WTC11 (cell line): ENCODE measurements at regions not wholly inside any gene's neighbourhood (a gene's known extent, or its start where the extent isn't known, plus 50 kb on each side); places are given as distances from the start of the nearest gene placed in this dataset.

Experiments used
- ATAC-seq: fragments of 200-7000 bp; cut with Tn5 transposase; 2 replicates; pipeline ENCODE4 v1.10.0; 2021; ENCODE audit warnings: mild to moderate bottlenecking, moderate library complexity
- CTCF ChIA-PET: fragments of 300-600 bp; sonication (Branson Sonifier 250); formaldehyde crosslinking; loops from one replicate; lab custom pipeline; 2021; ENCODE audit warnings: antibody characterized with exemption; lab: Charles Lee
- POLR2A ChIA-PET: fragments of 350-600 bp; sonication (Branson Sonifier 250); formaldehyde crosslinking; loops from one replicate; lab custom pipeline; 2021; ENCODE audit warnings: antibody characterized with exemption; lab: Charles Lee
- DNase-seq: peaks from one replicate; pipeline ENCODE4 v3.0.0; 2021; ENCODE audit warnings: low spot score
- H3K27ac Mint-ChIP-seq: 2 replicates; pipeline ENCODE4 v1.8.0; 2021; ENCODE audit warnings: mixed read lengths
- H3K27me3 Mint-ChIP-seq: 2 replicates; pipeline ENCODE4 v1.8.0; 2021; ENCODE audit warnings: low read depth, mild to moderate bottlenecking, moderate library complexity, mixed read lengths
- H3K36me3 Mint-ChIP-seq: 2 replicates; pipeline ENCODE4 v1.8.0; 2021; ENCODE audit warnings: mixed read lengths
- H3K4me1 Mint-ChIP-seq: 2 replicates; pipeline ENCODE4 v1.8.0; 2022; ENCODE audit warnings: mixed read lengths
- H3K4me3 Mint-ChIP-seq: 2 replicates; pipeline ENCODE4 v1.8.0; 2021; ENCODE audit warnings: mild to moderate bottlenecking, moderate library complexity, mixed read lengths
- H3K9me3 Mint-ChIP-seq: 2 replicates; pipeline ENCODE4 v1.8.0; 2021; ENCODE audit warnings: mixed read lengths
- CREB1 ChIP-seq: sonication (generic); formaldehyde crosslinking; IDR thresholded peaks from 2 replicates; pipeline ENCODE4 v1.8.0; 2023; ENCODE audit warnings: mild to moderate bottlenecking, missing genetic modification reagents
- ETV6 ChIP-seq: sonication (generic); formaldehyde crosslinking; IDR thresholded peaks from 2 replicates; pipeline ENCODE4 v1.8.1; 2022; ENCODE audit warnings: mild to moderate bottlenecking, missing genetic modification reagents
- FOXK1 ChIP-seq: sonication (generic); formaldehyde crosslinking; IDR thresholded peaks from 2 replicates; pipeline ENCODE4 v1.8.0; 2022; ENCODE audit warnings: mild to moderate bottlenecking, moderate library complexity, missing genetic modification reagents
- FOXP1 ChIP-seq: sonication (generic); formaldehyde crosslinking; IDR thresholded peaks from 2 replicates; pipeline ENCODE4 v1.8.0; 2022; ENCODE audit warnings: missing genetic modification reagents, mild to moderate bottlenecking, moderate library complexity, borderline replicate concordance
- KAT7 ChIP-seq: sonication (generic); formaldehyde crosslinking; IDR thresholded peaks from 2 replicates; pipeline ENCODE4 v1.8.1; 2023; ENCODE audit warnings: missing genetic modification reagents, mild to moderate bottlenecking, borderline replicate concordance
- NR1H2 ChIP-seq: sonication (generic); formaldehyde crosslinking; IDR thresholded peaks from 2 replicates; pipeline ENCODE4 v1.9.0; 2021; ENCODE audit warnings: mild to moderate bottlenecking, moderate library complexity, missing genetic modification reagents
- OVOL2 ChIP-seq: fragments of 250-450 bp; sonication (Bioruptor Pico); IDR thresholded peaks from 2 replicates; pipeline ENCODE4 v1.9.0; 2021; ENCODE audit warnings: mild to moderate bottlenecking, borderline replicate concordance
- RORB ChIP-seq: fragments of 250-450 bp; sonication (Bioruptor Pico); IDR thresholded peaks from 2 replicates; pipeline ENCODE4 v1.9.0; 2021; ENCODE audit warnings: mild to moderate bottlenecking
- SMAD3 ChIP-seq: sonication (generic); formaldehyde crosslinking; IDR thresholded peaks from 2 replicates; pipeline ENCODE4 v1.8.0; 2022; ENCODE audit warnings: missing genetic modification reagents, mild to moderate bottlenecking, borderline replicate concordance
- SMAD4 ChIP-seq: sonication (generic); formaldehyde crosslinking; IDR thresholded peaks from 2 replicates; pipeline ENCODE4 v1.8.0; 2022; ENCODE audit warnings: mild to moderate bottlenecking, missing genetic modification reagents
- TEAD1 ChIP-seq: sonication (generic); formaldehyde crosslinking; IDR thresholded peaks from 2 replicates; pipeline ENCODE4 v1.8.0; 2022; ENCODE audit warnings: mild to moderate bottlenecking, missing genetic modification reagents
- ZBTB21 ChIP-seq: sonication (generic); formaldehyde crosslinking; IDR thresholded peaks from 2 replicates; pipeline ENCODE4 v1.8.1; 2023; ENCODE audit warnings: mild to moderate bottlenecking, missing genetic modification reagents, borderline replicate concordance
- ZNF263 ChIP-seq: sonication (generic); formaldehyde crosslinking; IDR thresholded peaks from 2 replicates; pipeline ENCODE4 v1.8.1; 2022; ENCODE audit warnings: low read depth, mild to moderate bottlenecking, moderate library complexity, missing genetic modification reagents
- ZNF423 ChIP-seq: fragments of 250-450 bp; sonication (Bioruptor Pico); IDR thresholded peaks from 2 replicates; pipeline ENCODE4 v2.1.2; 2022; ENCODE audit warnings: mild to moderate bottlenecking, moderate library complexity
- TF ChIP-seq, protein P1 (sequence below): sonication (generic); formaldehyde crosslinking; IDR thresholded peaks from 2 replicates; pipeline ENCODE4 v1.8.1; 2022; ENCODE audit warnings: mild to moderate bottlenecking, missing genetic modification reagents, moderate library complexity, borderline replicate concordance
- TF ChIP-seq, protein P2 (sequence below): fragments of 200-600 bp; IDR thresholded peaks from 2 replicates; pipeline ENCODE4 v1.8.0; 2022; ENCODE audit warnings: antibody characterized with exemption
- TF ChIP-seq, protein P3 (sequence below): sonication (generic); formaldehyde crosslinking; IDR thresholded peaks from 2 replicates; pipeline ENCODE4 v1.8.1; 2023; ENCODE audit warnings: mild to moderate bottlenecking, missing genetic modification reagents
- TF ChIP-seq, protein P4 (sequence below): sonication (generic); formaldehyde crosslinking; IDR thresholded peaks from 2 replicates; pipeline ENCODE4 v1.8.0; 2023; ENCODE audit warnings: missing genetic modification reagents, mild to moderate bottlenecking, borderline replicate concordance
- TF ChIP-seq, protein P5 (sequence below): sonication (generic); formaldehyde crosslinking; IDR thresholded peaks from 2 replicates; pipeline ENCODE4 v1.8.0; 2022; ENCODE audit warnings: mild to moderate bottlenecking, missing genetic modification reagents

DNA sequence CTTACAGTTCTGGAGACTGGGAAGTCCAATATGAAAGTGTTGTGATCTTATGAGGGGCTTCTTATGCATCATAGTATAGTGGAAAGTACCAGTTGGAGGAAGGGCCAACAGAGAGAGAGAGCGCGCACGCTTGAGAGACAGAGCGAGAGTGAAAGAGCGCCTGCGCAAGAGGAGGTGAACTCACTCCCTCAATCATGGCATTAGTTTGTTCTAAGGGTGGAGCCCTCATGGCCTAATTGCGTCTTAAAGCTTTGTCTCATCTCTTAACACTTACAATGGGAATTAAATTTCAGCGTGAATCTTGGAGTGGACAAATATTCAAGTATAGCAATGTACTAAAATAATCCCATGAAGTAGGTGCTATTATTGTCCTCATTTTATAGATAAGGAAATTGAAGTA, 303.2 kb downstream of the OSTF1 start (continued):
- TF ChIP-seq, protein P1, sequence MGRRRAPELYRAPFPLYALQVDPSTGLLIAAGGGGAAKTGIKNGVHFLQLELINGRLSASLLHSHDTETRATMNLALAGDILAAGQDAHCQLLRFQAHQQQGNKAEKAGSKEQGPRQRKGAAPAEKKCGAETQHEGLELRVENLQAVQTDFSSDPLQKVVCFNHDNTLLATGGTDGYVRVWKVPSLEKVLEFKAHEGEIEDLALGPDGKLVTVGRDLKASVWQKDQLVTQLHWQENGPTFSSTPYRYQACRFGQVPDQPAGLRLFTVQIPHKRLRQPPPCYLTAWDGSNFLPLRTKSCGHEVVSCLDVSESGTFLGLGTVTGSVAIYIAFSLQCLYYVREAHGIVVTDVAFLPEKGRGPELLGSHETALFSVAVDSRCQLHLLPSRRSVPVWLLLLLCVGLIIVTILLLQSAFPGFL (CRISPR knock-in tag), result no peak
- TF ChIP-seq FOXP1 (no peak), SMAD3 (no peak)

DNA sequence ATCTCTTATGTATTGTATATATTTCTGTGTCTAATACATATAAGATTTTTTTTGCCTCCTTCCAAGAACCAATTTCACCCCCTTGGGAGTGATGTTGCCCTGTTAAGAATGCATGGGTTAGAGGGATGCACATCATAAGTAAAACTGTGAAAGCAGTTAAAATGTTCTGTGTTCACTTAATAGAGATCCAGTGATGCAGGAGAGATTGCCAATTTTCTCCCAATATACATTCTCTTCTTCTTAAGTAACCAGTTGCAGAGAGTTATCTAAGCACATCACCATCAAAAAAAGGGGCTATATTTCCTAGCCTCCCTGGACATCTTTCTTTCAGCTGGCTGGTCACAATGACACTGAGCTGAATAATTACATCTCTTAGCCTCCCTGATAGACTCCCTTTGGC, 307.0 kb downstream of the OSTF1 start:
- no peak overlapping the region for H3K4me3 Mint-ChIP-seq
- H3K27me3 Mint-ChIP-seq, result no peaks in the 10 kb centered on the region
- no peaks in the 10 kb centered on the region for H3K4me1 Mint-ChIP-seq
- H3K9me3 Mint-ChIP-seq, result peaks cover 42% of the 10 kb centered on the region
- H3K36me3 Mint-ChIP-seq, result peaks cover 4% of the 10 kb centered on the region
- ATAC-seq (no peak), DNase-seq (no peak)
- TF ChIP-seq NR1H2 (CRISPR knock-in tag) (no peak), FOXK1 (no peak), KAT7 (CRISPR knock-in tag) (no peak)
- TF ChIP-seq, protein P2, sequence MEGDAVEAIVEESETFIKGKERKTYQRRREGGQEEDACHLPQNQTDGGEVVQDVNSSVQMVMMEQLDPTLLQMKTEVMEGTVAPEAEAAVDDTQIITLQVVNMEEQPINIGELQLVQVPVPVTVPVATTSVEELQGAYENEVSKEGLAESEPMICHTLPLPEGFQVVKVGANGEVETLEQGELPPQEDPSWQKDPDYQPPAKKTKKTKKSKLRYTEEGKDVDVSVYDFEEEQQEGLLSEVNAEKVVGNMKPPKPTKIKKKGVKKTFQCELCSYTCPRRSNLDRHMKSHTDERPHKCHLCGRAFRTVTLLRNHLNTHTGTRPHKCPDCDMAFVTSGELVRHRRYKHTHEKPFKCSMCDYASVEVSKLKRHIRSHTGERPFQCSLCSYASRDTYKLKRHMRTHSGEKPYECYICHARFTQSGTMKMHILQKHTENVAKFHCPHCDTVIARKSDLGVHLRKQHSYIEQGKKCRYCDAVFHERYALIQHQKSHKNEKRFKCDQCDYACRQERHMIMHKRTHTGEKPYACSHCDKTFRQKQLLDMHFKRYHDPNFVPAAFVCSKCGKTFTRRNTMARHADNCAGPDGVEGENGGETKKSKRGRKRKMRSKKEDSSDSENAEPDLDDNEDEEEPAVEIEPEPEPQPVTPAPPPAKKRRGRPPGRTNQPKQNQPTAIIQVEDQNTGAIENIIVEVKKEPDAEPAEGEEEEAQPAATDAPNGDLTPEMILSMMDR, result no peak
- CTCF ChIA-PET, result interaction anchor here (0.6 kb wide), 1 partner anchor 29 kb away, joined by 8 read pairs; no protein-coding TSS in a partner anchor
- POLR2A ChIA-PET, result no interaction called here
- H3K27ac Mint-ChIP-seq, result no peak overlapping the region

DNA sequence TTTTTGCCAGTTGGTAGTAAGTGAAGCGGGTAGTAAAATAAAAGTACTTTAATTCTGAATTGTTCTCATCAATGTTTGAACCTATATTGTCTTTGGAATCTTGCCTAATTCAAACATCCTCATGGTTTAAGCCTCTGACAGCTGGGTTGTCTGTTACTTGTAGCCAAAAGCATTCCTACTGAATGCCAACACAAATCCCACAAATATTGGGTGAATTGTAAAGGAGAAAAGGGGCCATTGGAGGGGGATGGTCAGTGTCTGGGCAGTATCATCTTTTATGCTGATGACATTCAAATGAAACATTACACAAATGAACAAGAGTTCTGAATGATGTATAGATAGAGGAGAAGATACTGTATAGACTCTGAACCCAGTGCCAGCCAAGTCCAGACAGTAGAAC, 309.5 kb downstream of the OSTF1 start:
- TF ChIP-seq, protein P3, sequence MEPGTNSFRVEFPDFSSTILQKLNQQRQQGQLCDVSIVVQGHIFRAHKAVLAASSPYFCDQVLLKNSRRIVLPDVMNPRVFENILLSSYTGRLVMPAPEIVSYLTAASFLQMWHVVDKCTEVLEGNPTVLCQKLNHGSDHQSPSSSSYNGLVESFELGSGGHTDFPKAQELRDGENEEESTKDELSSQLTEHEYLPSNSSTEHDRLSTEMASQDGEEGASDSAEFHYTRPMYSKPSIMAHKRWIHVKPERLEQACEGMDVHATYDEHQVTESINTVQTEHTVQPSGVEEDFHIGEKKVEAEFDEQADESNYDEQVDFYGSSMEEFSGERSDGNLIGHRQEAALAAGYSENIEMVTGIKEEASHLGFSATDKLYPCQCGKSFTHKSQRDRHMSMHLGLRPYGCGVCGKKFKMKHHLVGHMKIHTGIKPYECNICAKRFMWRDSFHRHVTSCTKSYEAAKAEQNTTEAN (CRISPR knock-in tag), result no peak
- TF ChIP-seq KAT7 (CRISPR knock-in tag) (no peak), CREB1 (CRISPR knock-in tag) (no peak), TEAD1 (CRISPR knock-in tag) (no peak), ZNF423 (CRISPR knock-in tag) (no peak)
- ChIA-PET CTCF (no interaction called here), POLR2A (no interaction called here)
- Mint-ChIP-seq H3K9me3 (peaks cover 38% of the 10 kb centered on the region), H3K4me3 (no peak overlapping the region), H3K36me3 (peaks cover 4% of the 10 kb centered on the region), H3K4me1 (no peaks in the 10 kb centered on the region), H3K27me3 (no peaks in the 10 kb centered on the region), H3K27ac (no peak overlapping the region)
- DNase-seq (no peak), ATAC-seq (no peak)

DNA sequence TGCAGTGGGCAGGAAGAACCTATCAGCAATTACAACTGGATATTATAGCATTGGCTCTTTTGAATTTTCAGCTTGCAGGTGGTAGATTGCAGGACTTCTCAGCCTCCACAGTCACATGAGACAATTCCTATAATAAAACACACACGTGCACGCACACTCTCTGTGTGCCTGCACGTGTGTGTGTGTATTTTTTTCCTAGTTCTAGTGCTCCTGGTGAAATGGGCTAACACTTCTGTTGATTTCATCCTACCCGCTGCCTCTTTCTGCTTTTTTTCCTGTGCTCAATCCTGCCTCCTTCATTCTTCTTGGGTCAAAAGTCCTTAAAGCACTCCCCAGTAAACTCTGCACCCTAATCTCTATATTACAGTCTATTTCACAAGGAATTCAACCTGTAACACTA, 320.1 kb downstream of the OSTF1 start:
- no peak for DNase-seq
- no peak for ATAC-seq
- Mint-ChIP-seq H3K9me3 (peaks cover 54% of the 10 kb centered on the region), H3K27ac (no peak overlapping the region), H3K4me3 (no peak overlapping the region), H3K36me3 (peaks cover 6% of the 10 kb centered on the region), H3K27me3 (no peaks in the 10 kb centered on the region; the same call in 1 of the 2 replicates), H3K4me1 (peaks cover 3% of the 10 kb centered on the region)
- POLR2A ChIA-PET, result no interaction called here
- CTCF ChIA-PET, result interaction anchor here (0.6 kb wide), 2 partner anchors 120 to 918 kb away, joined by 3 to 5 read pairs; no protein-coding TSS in a partner anchor
- TF ChIP-seq SMAD4 (CRISPR knock-in tag), result no peak
- no peak for TF ChIP-seq OVOL2
- TF ChIP-seq, protein P4, sequence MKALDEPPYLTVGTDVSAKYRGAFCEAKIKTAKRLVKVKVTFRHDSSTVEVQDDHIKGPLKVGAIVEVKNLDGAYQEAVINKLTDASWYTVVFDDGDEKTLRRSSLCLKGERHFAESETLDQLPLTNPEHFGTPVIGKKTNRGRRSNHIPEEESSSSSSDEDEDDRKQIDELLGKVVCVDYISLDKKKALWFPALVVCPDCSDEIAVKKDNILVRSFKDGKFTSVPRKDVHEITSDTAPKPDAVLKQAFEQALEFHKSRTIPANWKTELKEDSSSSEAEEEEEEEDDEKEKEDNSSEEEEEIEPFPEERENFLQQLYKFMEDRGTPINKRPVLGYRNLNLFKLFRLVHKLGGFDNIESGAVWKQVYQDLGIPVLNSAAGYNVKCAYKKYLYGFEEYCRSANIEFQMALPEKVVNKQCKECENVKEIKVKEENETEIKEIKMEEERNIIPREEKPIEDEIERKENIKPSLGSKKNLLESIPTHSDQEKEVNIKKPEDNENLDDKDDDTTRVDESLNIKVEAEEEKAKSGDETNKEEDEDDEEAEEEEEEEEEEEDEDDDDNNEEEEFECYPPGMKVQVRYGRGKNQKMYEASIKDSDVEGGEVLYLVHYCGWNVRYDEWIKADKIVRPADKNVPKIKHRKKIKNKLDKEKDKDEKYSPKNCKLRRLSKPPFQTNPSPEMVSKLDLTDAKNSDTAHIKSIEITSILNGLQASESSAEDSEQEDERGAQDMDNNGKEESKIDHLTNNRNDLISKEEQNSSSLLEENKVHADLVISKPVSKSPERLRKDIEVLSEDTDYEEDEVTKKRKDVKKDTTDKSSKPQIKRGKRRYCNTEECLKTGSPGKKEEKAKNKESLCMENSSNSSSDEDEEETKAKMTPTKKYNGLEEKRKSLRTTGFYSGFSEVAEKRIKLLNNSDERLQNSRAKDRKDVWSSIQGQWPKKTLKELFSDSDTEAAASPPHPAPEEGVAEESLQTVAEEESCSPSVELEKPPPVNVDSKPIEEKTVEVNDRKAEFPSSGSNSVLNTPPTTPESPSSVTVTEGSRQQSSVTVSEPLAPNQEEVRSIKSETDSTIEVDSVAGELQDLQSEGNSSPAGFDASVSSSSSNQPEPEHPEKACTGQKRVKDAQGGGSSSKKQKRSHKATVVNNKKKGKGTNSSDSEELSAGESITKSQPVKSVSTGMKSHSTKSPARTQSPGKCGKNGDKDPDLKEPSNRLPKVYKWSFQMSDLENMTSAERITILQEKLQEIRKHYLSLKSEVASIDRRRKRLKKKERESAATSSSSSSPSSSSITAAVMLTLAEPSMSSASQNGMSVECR (CRISPR knock-in tag), result no peak
- no peak for TF ChIP-seq FOXP1
- TF ChIP-seq, protein P3 (CRISPR knock-in tag), result no peak
- TF ChIP-seq, protein P5, sequence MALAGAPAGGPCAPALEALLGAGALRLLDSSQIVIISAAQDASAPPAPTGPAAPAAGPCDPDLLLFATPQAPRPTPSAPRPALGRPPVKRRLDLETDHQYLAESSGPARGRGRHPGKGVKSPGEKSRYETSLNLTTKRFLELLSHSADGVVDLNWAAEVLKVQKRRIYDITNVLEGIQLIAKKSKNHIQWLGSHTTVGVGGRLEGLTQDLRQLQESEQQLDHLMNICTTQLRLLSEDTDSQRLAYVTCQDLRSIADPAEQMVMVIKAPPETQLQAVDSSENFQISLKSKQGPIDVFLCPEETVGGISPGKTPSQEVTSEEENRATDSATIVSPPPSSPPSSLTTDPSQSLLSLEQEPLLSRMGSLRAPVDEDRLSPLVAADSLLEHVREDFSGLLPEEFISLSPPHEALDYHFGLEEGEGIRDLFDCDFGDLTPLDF, result no peak
- no peak for TF ChIP-seq NR1H2 (CRISPR knock-in tag)
- TF ChIP-seq ZBTB21 (CRISPR knock-in tag), result no peak
- TF ChIP-seq RORB (CRISPR knock-in tag), result no peak
- no peak for TF ChIP-seq ETV6
- no peak for TF ChIP-seq ZNF263 (CRISPR knock-in tag)
